ENCODE measurements at regions not wholly inside any gene's neighbourhood (a gene's known extent, or its start where the extent isn't known, plus 50 kb on each side); places are given as distances from the start of the nearest gene placed in this dataset.
A peak's percentile ranks its signal among the peaks of the same experiment; 100 is the strongest.

DNA sequence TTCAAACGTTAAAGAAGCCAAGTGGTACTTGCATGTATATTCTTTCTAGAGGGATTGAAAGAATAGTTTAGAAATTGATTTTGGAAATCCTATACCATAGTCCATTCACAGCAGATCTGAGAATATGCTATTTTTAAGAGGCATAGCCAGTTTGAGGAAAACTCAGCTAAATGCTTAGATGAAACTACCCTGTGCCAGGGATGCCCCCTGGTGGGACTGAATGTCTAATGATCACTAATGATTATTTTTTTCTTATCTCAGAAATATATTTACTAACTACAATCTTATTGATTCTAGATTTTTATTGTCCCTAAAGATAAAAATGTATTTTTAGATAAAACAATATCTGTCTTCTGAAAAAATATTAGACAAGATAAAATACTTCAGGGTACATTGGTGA is 844.9 kb upstream of the PHF14 start:
- no peaks in the 10 kb centered on the region for H3K9me3 ChIP-seq (ENCODE audit: control insufficient read depth, low read length)
- no peaks in the 10 kb centered on the region for H3K4me1 ChIP-seq (ENCODE audit: control insufficient read depth in 1 of 2, insufficient read depth in 2 of 2, low read length in 2 of 2)
- WGBS, 2 donors: 67 to 73% methylated on average over 1 of the region's 1 CpG
- DNase-seq (no peak), ATAC-seq (ENCODE audit: low FRiP score) (no peak)
- H3K27me3 ChIP-seq (ENCODE audit: control insufficient read depth in 1 of 2, insufficient read depth in 2 of 2, low read length in 1 of 2): no peaks in the 10 kb centered on the region
- H3K27ac ChIP-seq (ENCODE audit: low read depth in 1 of 2, low read length in 2 of 2): no peak overlapping the region
- no peak overlapping the region for H3K4me3 ChIP-seq (ENCODE audit: low read length in 2 of 2)
- intact Hi-C loops (cut with DNase I): no loop called here
- H3K36me3 ChIP-seq (ENCODE audit: control insufficient read depth in 1 of 2, insufficient read depth in 2 of 2, low read length in 1 of 2): no peaks in the 10 kb centered on the region

DNA sequence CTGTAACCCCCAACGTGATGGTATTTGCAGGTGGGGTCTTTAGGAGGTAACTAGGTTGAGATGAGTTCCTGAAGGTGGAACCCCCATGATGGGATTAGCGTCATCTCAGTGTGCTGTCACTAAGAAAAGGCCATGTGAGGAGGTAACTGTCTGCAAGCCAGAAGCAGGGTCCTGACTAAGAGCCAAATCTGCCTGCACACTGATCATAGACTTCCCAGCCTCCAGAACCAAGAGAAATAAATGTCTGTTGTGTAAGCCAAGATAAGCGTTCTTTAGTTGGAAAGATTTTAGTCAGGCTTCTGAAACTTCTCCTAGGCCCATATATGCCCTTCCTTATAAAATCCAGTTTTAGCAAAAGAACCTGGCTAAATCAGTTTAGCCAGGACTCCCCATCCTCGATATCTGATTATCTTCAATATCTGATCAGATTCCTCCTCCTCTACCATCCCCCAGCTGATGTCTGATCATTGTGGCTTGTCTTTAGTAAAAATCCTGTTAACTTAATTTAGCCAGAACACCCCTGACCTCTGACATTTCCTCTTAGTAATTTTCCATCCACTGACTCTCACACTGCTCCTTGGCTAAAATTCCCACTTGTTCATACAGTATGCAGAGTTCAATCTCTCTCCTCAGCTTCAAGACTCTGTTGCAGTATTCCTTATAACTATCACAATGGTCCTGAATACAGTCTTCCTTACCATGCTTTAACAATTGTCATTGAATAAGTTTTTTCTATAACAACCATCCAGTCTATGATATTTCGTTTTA is 835.4 kb upstream of the PHF14 start:
- no peaks in the 10 kb centered on the region for H3K27me3 ChIP-seq (ENCODE audit: control insufficient read depth in 1 of 2, insufficient read depth in 2 of 2, low read length in 1 of 2)
- whole genome bisulfite sequencing, 2 donors: 48 to 51% methylated on average over 5 of the region's 5 CpGs
- intact Hi-C loops (cut with DNase I): no loop called here
- H3K4me1 ChIP-seq (ENCODE audit: control insufficient read depth in 1 of 2, insufficient read depth in 2 of 2, low read length in 2 of 2): peaks cover 0 to 2% of the 10 kb centered on the region in 2 donors
- H3K9me3 ChIP-seq (ENCODE audit: control insufficient read depth, low read length): no peaks in the 10 kb centered on the region
- H3K36me3 ChIP-seq (ENCODE audit: control insufficient read depth in 1 of 2, insufficient read depth in 2 of 2, low read length in 1 of 2): no peaks in the 10 kb centered on the region
- H3K27ac ChIP-seq (ENCODE audit: low read depth in 1 of 2, low read length in 2 of 2): no peak overlapping the region
- DNase-seq (no peak), ATAC-seq (ENCODE audit: low FRiP score) (peak; percentile 36)
- no peak overlapping the region for H3K4me3 ChIP-seq (ENCODE audit: low read length in 2 of 2)

DNA sequence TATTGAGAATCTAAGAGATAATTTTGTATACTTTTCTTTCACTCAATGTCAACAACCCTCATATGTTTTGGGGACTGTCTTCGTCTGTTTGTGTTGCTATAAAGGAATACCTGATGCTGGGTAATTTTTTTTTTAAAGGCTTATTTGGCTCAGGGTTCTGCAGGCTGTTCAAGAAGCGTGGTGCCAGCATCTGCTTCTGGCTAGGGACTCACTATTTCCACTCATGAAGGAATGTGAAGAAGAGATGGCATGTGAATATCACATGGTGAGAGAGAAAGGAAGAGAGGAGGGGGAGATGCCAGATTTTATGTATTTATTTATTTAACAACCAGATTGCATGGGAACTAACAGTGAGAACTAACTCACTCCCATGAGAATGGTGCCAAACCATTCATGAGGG is 827.4 kb upstream of the PHF14 start:
- Histone ChIP-seq H3K36me3 (ENCODE audit: control insufficient read depth in 1 of 2, insufficient read depth in 2 of 2, low read length in 1 of 2) (no peaks in the 10 kb centered on the region), H3K4me1 (ENCODE audit: control insufficient read depth in 1 of 2, insufficient read depth in 2 of 2, low read length in 2 of 2) (no peaks in the 10 kb centered on the region), H3K4me3 (ENCODE audit: low read length in 2 of 2) (no peak overlapping the region), H3K27ac (ENCODE audit: low read depth in 1 of 2, low read length in 2 of 2) (no peak overlapping the region), H3K9me3 (ENCODE audit: control insufficient read depth, low read length) (no peaks in the 10 kb centered on the region), H3K27me3 (ENCODE audit: control insufficient read depth in 1 of 2, insufficient read depth in 2 of 2, low read length in 1 of 2) (no peaks in the 10 kb centered on the region)
- intact Hi-C loops (cut with DNase I): no loop called here
- ATAC-seq (ENCODE audit: low FRiP score): no peak
- WGBS, 2 donors: 61 to 71% methylated on average over 2 of the region's 2 CpGs
- DNase-seq: no peak

DNA sequence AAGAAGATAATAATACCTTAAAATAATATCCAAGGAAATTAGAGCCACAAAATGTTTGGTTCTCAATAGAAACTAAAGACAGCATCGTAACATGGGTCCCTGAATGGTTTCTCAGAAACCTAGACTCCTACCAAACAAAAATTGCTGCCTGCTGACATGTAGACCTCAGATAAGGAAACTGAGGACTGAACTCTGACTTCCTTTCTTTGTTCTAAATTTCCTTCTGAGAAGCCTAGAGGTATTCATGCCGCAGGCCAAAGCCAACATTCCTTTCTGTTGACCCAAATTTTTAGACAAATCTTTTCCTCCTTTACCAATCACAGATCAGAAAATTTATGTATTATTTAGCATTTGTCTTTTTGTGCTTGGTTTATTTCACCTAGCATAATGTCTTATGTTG is 816.7 kb upstream of the PHF14 start:
- ATAC-seq (ENCODE audit: low FRiP score) (no peak), DNase-seq (no peak)
- Histone ChIP-seq H3K4me1 (ENCODE audit: control insufficient read depth in 1 of 2, insufficient read depth in 2 of 2, low read length in 2 of 2) (no peaks in the 10 kb centered on the region), H3K27me3 (ENCODE audit: control insufficient read depth in 1 of 2, insufficient read depth in 2 of 2, low read length in 1 of 2) (no peaks in the 10 kb centered on the region), H3K9me3 (ENCODE audit: control insufficient read depth, low read length) (no peaks in the 10 kb centered on the region), H3K36me3 (ENCODE audit: control insufficient read depth in 1 of 2, insufficient read depth in 2 of 2, low read length in 1 of 2) (no peaks in the 10 kb centered on the region), H3K27ac (ENCODE audit: low read depth in 1 of 2, low read length in 2 of 2) (no peak overlapping the region), H3K4me3 (ENCODE audit: low read length in 2 of 2) (no peak overlapping the region)
- WGBS, 2 donors: 39 to 43% methylated on average over 2 of the region's 2 CpGs
- intact Hi-C loops (cut with DNase I): no loop called here

DNA sequence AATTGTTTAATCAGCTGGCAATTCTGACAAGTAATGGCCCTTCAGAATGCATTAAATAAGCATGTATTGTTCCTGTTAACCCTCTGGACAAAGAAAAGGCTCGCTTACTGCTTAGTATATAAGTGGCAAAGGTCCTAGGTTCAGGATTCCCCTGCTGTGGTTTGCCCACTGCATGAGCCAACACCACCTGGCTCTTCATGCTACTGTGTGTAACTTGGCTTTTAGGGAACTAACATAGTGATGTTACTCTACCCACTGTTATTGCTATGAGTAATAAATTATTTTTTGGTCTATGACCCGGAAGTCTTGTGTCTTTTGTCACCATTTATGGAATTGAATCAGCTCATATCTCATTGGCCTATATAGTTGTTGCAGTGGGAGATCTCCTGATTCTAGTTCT is 791.7 kb upstream of the PHF14 start:
- intact Hi-C loops (cut with DNase I): no loop called here
- WGBS, 2 donors: 59 to 65% methylated on average over 2 of the region's 2 CpGs
- ATAC-seq (ENCODE audit: low FRiP score): no peak

DNA sequence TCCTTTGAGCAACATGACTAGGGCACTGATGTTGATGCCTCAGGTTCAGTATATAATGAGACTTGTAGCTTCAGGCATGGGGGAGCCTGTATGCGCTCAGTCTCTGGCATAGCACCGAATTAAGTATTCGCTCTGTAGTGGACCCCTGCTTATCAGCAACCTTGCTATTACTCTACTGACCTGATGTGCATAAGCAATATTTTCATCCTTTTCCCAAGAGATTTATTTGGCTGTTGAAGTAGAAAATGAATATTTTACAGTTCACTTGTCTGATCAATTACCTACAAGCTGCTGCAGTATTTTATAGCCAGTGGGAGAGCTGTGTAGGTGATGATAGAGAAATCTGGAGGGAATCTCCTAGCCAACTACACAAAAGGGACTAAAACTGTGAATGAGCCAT is 781.6 kb upstream of the PHF14 start:
- H3K4me1 ChIP-seq (ENCODE audit: control insufficient read depth in 1 of 2, insufficient read depth in 2 of 2, low read length in 2 of 2): no peaks in the 10 kb centered on the region
- no peaks in the 10 kb centered on the region for H3K36me3 ChIP-seq (ENCODE audit: control insufficient read depth in 1 of 2, insufficient read depth in 2 of 2, low read length in 1 of 2)
- H3K27me3 ChIP-seq (ENCODE audit: control insufficient read depth in 1 of 2, insufficient read depth in 2 of 2, low read length in 1 of 2): no peaks in the 10 kb centered on the region
- no peaks in the 10 kb centered on the region for H3K9me3 ChIP-seq (ENCODE audit: control insufficient read depth, low read length)
- intact Hi-C loops (cut with DNase I): no loop called here
- no peak for ATAC-seq (ENCODE audit: low FRiP score)
- no peak overlapping the region for H3K27ac ChIP-seq (ENCODE audit: low read depth in 1 of 2, low read length in 2 of 2)
- 90 to 91% methylated on average over 3 of the region's 3 CpGs for WGBS, 2 donors
- no peak overlapping the region for H3K4me3 ChIP-seq (ENCODE audit: low read length in 2 of 2)
- DNase-seq: no peak

More for the DNA sequence above, 791.7 kb upstream of the PHF14 start:
- DNase-seq: no peak
- Histone ChIP-seq H3K9me3 (ENCODE audit: control insufficient read depth, low read length) (no peaks in the 10 kb centered on the region), H3K4me3 (ENCODE audit: low read length in 2 of 2) (no peak overlapping the region), H3K27ac (ENCODE audit: low read depth in 1 of 2, low read length in 2 of 2) (no peak overlapping the region), H3K27me3 (ENCODE audit: control insufficient read depth in 1 of 2, insufficient read depth in 2 of 2, low read length in 1 of 2) (no peaks in the 10 kb centered on the region), H3K4me1 (ENCODE audit: control insufficient read depth in 1 of 2, insufficient read depth in 2 of 2, low read length in 2 of 2) (no peaks in the 10 kb centered on the region), H3K36me3 (ENCODE audit: control insufficient read depth in 1 of 2, insufficient read depth in 2 of 2, low read length in 1 of 2) (no peaks in the 10 kb centered on the region)

DNA sequence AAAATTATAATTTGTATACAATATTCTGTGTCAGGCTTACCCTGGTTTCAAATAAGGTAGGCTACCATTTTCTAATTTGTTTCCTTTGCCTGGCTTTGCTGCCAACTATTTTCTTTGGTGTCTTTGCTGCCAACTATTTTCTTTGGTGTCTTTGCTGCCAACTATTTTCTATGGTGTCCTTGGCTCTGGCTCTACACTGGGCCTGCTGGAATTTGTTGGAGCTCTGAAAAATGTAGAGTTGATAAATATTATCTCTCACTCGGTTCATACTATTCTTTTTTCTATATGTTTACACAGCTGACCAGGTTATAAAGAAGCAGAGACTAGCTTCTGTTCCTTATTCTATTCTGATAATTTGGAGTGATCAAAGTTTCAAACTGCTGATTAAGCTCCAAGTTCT is 768.0 kb upstream of the PHF14 start:
- DNase-seq (no peak), ATAC-seq (ENCODE audit: low FRiP score) (no peak)
- no peaks in the 10 kb centered on the region for H3K4me1 ChIP-seq (ENCODE audit: control insufficient read depth in 1 of 2, insufficient read depth in 2 of 2, low read length in 2 of 2)
- no peaks in the 10 kb centered on the region for H3K27me3 ChIP-seq (ENCODE audit: control insufficient read depth in 1 of 2, insufficient read depth in 2 of 2, low read length in 1 of 2)
- intact Hi-C loops (cut with DNase I): loop anchor here in 1 of 2 donors (2.0 kb wide), 1 partner anchor 53 kb away; no protein-coding TSS in a partner anchor
- no peaks in the 10 kb centered on the region for H3K36me3 ChIP-seq (ENCODE audit: control insufficient read depth in 1 of 2, insufficient read depth in 2 of 2, low read length in 1 of 2)
- WGBS, 2 donors: 4 to 5% methylated on average over 1 of the region's 1 CpG
- no peaks in the 10 kb centered on the region for H3K9me3 ChIP-seq (ENCODE audit: control insufficient read depth, low read length)
- H3K4me3 ChIP-seq (ENCODE audit: low read length in 2 of 2): no peak overlapping the region
- H3K27ac ChIP-seq (ENCODE audit: low read depth in 1 of 2, low read length in 2 of 2): no peak overlapping the region

DNA sequence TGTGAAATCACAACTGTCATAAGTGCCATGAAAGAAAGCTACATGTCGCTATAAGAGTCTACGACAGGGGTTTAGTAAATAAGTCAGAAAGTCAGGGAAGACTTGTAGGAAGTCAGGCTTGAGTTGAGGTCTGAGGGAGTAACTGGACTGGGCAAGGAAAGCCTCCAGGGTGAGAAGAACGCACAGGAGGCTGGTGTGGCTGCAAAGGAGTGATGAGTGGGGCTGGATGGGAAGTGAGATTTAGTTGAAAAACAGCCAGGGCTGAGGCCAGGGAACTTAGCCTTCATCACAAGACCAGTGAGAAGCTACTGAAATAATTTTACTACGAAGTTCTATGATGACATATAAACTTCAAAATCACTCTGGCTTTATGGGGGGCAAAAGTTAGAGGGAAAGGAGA is 763.7 kb upstream of the PHF14 start:
- peaks cover 4% of the 10 kb centered on the region for H3K9me3 ChIP-seq (ENCODE audit: control insufficient read depth, low read length)
- WGBS, 2 donors: 88 to 90% methylated on average over 4 of the region's 4 CpGs

DNA sequence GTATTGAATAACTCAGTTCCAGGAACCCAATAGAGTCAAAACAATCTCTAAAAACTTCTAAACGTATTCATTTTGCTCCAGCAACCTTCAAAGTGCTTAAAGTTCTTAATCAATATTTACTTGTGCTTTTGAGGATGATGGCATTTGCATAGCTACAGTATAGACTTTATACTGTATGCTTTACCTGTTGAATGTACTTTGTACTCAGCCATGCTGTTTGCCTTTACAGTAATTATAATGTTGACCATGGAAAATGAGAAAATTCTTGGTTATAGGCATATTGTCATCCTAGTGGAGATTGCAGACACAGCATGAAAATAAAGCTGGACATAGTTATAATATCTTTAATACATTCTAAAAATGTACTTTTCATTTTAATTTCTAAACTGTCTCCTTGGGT is 762.7 kb upstream of the PHF14 start:
- H3K4me3 ChIP-seq (ENCODE audit: low read length in 2 of 2): no peak overlapping the region
- H3K27ac ChIP-seq (ENCODE audit: low read depth in 1 of 2, low read length in 2 of 2): no peak overlapping the region
- no peak for DNase-seq
- no peaks in the 10 kb centered on the region for H3K36me3 ChIP-seq (ENCODE audit: control insufficient read depth in 1 of 2, insufficient read depth in 2 of 2, low read length in 1 of 2)
- no peaks in the 10 kb centered on the region for H3K4me1 ChIP-seq (ENCODE audit: control insufficient read depth in 1 of 2, insufficient read depth in 2 of 2, low read length in 2 of 2)
- WGBS, 2 donors: 80 to 86% methylated on average over 1 of the region's 1 CpG
- no peaks in the 10 kb centered on the region for H3K27me3 ChIP-seq (ENCODE audit: control insufficient read depth in 1 of 2, insufficient read depth in 2 of 2, low read length in 1 of 2)
- no peak for ATAC-seq (ENCODE audit: low FRiP score)
- intact Hi-C loops (cut with DNase I): no loop called here
- peaks cover 4% of the 10 kb centered on the region for H3K9me3 ChIP-seq (ENCODE audit: control insufficient read depth, low read length)

More for the DNA sequence above, 763.7 kb upstream of the PHF14 start:
- Histone ChIP-seq H3K4me1 (ENCODE audit: control insufficient read depth in 1 of 2, insufficient read depth in 2 of 2, low read length in 2 of 2) (no peaks in the 10 kb centered on the region), H3K27me3 (ENCODE audit: control insufficient read depth in 1 of 2, insufficient read depth in 2 of 2, low read length in 1 of 2) (no peaks in the 10 kb centered on the region), H3K27ac (ENCODE audit: low read depth in 1 of 2, low read length in 2 of 2) (no peak overlapping the region), H3K36me3 (ENCODE audit: control insufficient read depth in 1 of 2, insufficient read depth in 2 of 2, low read length in 1 of 2) (no peaks in the 10 kb centered on the region), H3K4me3 (ENCODE audit: low read length in 2 of 2) (no peak overlapping the region)
- ATAC-seq (ENCODE audit: low FRiP score) (no peak), DNase-seq (no peak)
- intact Hi-C loops (cut with DNase I): no loop called here

Measured in aorta (tissue), 5 donors.